ENCODE measurements at regions not wholly inside any gene's neighbourhood (a gene's known extent, or its start where the extent isn't known, plus 50 kb on each side); places are given as distances from the start of the nearest gene placed in this dataset.
"Not testable (repeated sequence)": the region's sequence is repeated elsewhere in the genome, so short reads cannot be mapped to it uniquely, and the experiment has no call there.

GRCh38 chr3:81105206-81105605, 656.2 kb downstream of the GBE1 start:
- H3K9me3 Mint-ChIP-seq: no peaks in the 10 kb centered on the region
- no peaks in the 10 kb centered on the region for H3K4me1 Mint-ChIP-seq
- no peaks in the 10 kb centered on the region for H3K36me3 Mint-ChIP-seq
- H3K27me3 Mint-ChIP-seq: no peaks in the 10 kb centered on the region
- no peak overlapping the region for H3K4me3 Mint-ChIP-seq
- no peak overlapping the region for H3K27ac Mint-ChIP-seq
- no peak for DNase-seq

DNA sequence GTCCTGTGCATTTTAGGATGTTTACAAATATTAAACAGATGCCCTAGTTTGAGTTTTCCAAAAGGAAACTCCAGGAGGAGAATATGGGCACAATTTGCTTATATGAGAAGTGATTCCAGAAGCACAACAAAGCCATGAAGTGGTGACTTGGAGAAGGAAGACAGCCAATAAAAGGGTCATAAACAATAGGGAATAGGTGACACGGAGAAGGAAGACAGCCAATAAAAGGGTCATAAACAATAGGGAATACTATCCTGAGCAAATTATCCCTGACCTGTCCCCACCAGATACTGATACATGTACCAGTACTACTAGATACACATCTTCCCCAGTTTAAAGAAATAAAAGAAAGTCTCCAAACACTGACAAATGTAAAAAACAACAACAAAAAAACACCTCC, 663.6 kb downstream of the GBE1 start:
- H3K27me3 Mint-ChIP-seq: no peaks in the 10 kb centered on the region
- H3K9me3 Mint-ChIP-seq: peaks cover 1% of the 10 kb centered on the region
- H3K4me1 Mint-ChIP-seq: no peaks in the 10 kb centered on the region
- H3K27ac Mint-ChIP-seq: no peak overlapping the region
- DNase-seq: no peak
- no peak overlapping the region for H3K4me3 Mint-ChIP-seq
- no peaks in the 10 kb centered on the region for H3K36me3 Mint-ChIP-seq

- Mint-ChIP-seq H3K4me3 (no peak overlapping the region), H3K27ac (no peak overlapping the region), H3K36me3 (no peaks in the 10 kb centered on the region), H3K27me3 (no peaks in the 10 kb centered on the region), H3K4me1 (no peaks in the 10 kb centered on the region), H3K9me3 (peaks cover 1% of the 10 kb centered on the region)
- DNase-seq: no peak
Observed at GRCh38 chr3:81095956-81096355, 665.5 kb downstream of the GBE1 start.

DNA sequence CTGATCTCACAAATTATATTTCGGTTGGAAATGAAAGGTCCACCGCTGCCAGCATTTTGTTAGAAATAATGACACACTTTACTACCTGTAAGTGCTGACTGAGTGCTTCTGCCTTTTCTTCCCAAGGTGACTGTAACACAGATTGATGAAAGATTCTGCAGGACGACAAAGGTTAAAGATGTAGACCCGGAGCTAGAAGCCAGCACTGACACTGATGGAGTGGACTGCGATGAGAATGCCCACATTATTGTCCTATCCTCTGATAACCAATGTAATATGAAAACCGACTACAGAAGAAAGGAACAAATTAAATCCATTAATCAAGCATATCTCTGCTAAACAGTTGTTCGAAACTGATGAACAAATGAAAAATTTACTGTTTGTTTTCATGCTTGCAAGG, 666.5 kb downstream of the GBE1 start:
- Mint-ChIP-seq H3K27me3 (no peaks in the 10 kb centered on the region), H3K4me1 (no peaks in the 10 kb centered on the region), H3K27ac (no peak overlapping the region), H3K4me3 (no peak overlapping the region), H3K9me3 (peaks cover 1% of the 10 kb centered on the region), H3K36me3 (no peaks in the 10 kb centered on the region)
- no peak for DNase-seq

GRCh38 chr3:81087607-81088006, 673.8 kb downstream of the GBE1 start:
- H3K27ac Mint-ChIP-seq: no peak overlapping the region
- no peaks in the 10 kb centered on the region for H3K9me3 Mint-ChIP-seq
- H3K4me3 Mint-ChIP-seq: no peak overlapping the region
- H3K27me3 Mint-ChIP-seq: no peaks in the 10 kb centered on the region
- H3K36me3 Mint-ChIP-seq: no peaks in the 10 kb centered on the region
- no peak for DNase-seq
- H3K4me1 Mint-ChIP-seq: no peaks in the 10 kb centered on the region

DNA sequence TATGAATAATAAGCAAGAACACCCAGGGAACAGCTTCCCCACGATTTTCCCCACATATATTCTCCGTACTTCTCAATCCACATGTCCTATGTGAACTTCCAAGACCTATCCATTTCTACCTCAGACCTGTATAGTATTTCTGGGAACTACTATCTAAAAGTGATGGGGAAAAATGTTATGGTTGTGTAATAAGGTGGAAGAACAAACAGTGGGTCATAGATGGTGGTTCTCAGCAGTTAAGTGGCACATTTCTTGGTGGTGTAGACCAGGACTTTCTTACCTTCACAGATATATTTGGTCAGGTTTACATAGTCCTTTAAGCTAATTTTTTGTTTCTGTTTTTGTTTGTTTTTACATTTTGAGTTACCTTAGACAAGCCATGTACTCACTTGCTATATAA, 675.1 kb downstream of the GBE1 start:
- Mint-ChIP-seq H3K9me3 (no peaks in the 10 kb centered on the region), H3K36me3 (no peaks in the 10 kb centered on the region), H3K27ac (no peak overlapping the region), H3K4me1 (no peaks in the 10 kb centered on the region), H3K27me3 (no peaks in the 10 kb centered on the region), H3K4me3 (no peak overlapping the region)
- DNase-seq: no peak

DNA sequence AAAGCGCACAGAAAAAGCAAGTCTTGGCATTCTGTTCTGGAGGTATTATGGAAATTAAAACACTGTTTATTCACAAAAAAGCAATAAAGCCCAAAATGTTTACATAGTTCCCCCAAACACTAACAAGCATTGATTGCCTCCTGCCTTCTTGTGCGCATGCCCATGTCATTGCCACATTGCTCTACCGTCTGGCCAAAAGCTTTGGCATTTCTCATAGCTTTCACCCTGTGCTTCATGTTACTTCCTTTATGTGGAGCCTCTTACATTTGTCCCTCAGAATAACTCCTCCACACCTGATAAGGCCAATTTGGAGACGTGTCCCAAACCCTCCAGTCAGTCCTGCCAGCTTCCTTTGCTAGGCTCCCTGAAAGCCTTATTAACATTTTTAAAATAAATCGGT, 680.8 kb downstream of the GBE1 start:
- Mint-ChIP-seq H3K36me3 (no peaks in the 10 kb centered on the region), H3K27me3 (no peaks in the 10 kb centered on the region), H3K4me1 (no peaks in the 10 kb centered on the region), H3K4me3 (no peak overlapping the region), H3K27ac (no peak overlapping the region), H3K9me3 (peaks cover 2% of the 10 kb centered on the region)
- no peak for DNase-seq

DNA sequence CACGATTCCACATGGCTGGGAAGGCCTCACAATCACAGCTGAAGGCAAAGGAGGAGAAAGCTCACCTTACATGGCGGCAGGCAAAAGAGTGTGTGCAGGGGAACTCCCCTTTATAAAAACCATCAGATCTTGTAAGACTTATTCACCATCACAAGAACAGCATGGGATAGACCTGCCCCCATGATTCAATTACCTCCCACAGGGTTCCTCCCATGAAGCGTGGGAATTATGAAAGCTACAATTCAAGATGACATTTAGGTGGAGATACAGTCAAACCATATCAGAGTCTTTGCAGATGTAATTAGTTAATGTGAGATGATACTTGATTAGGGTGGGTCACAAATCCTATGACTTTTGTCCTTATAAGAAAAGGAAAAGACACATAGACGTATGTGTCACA, 688.9 kb downstream of the GBE1 start:
- Mint-ChIP-seq H3K4me3 (no peak overlapping the region), H3K27me3 (no peaks in the 10 kb centered on the region), H3K9me3 (peaks cover 7% of the 10 kb centered on the region), H3K27ac (no peak overlapping the region), H3K4me1 (no peaks in the 10 kb centered on the region), H3K36me3 (no peaks in the 10 kb centered on the region)
- no peak for DNase-seq

DNA sequence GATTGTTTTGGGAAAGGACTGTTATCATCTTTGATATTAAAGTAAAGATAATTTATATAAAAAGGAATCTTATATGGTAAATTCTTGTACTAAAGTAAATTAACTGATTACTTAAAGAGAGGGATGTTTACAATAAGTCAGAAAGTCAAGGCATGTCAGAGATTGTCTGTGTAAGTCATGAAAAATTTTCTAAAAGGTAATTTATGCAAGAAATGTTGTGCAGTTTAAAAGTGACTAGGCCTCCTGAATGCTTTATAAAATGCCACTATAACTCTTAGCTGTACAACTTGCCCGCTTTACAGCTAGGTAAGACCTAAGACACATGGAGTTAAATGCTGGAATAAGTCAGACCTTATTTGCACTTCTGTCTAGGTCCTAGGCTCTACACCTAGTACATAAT, 692.9 kb downstream of the GBE1 start:
- no peaks in the 10 kb centered on the region for H3K36me3 Mint-ChIP-seq

DNA sequence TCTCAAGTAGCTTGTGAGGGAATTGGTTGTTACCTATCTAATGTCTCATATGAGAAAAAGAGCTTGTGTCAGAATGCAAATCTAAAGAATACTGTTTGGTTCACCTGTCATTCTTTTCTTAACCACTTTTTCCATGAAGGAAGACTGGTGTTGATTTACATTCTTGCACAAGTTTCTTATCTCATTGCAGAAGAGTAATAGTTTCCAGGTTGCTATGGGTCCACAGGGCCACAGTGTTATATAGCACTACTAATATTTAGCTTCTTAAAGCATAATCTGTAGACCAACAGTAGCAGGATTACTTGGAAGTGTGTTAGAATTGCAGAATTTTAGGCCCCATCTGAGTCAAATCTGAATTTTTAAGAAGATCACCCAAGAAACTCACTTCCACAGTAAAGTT, 697.5 kb downstream of the GBE1 start:
- H3K27me3 Mint-ChIP-seq: no peaks in the 10 kb centered on the region
- H3K4me3 Mint-ChIP-seq: no peak overlapping the region
- H3K9me3 Mint-ChIP-seq: peaks cover 8% of the 10 kb centered on the region
- no peak for DNase-seq
- H3K4me1 Mint-ChIP-seq: no peaks in the 10 kb centered on the region
- no peak overlapping the region for H3K27ac Mint-ChIP-seq
- H3K36me3 Mint-ChIP-seq: no peaks in the 10 kb centered on the region

More for the DNA sequence above, 692.9 kb downstream of the GBE1 start:
- Mint-ChIP-seq H3K9me3 (peaks cover 10% of the 10 kb centered on the region), H3K4me3 (no peak overlapping the region), H3K4me1 (no peaks in the 10 kb centered on the region), H3K27me3 (no peaks in the 10 kb centered on the region), H3K27ac (no peak overlapping the region)
- no peak for DNase-seq

DNA sequence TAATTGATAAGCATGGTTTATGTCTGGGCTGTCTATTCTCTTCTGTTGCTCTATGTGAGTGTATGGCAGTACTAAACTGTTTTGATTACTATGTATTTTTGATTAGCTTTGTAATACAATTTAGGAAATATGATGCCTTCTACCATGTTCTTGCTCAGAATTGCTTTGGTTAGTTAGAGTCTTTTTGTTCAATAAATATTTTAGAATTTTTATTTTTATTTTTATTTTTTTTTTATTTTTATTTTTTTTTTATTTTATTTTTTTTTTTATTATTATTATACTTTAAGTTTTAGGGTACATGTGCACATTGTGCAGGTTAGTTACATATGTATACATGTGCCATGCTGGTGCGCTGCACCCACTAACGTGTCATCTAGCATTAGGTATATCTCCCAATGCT, 710.3 kb downstream of the GBE1 start:
- H3K4me1 Mint-ChIP-seq, H3K9me3 Mint-ChIP-seq, DNase-seq, H3K4me3 Mint-ChIP-seq, H3K36me3 Mint-ChIP-seq, H3K27me3 Mint-ChIP-seq, H3K27ac Mint-ChIP-seq: not testable (repeated sequence)

GRCh38 chr3:81048058-81048665, 713.3 kb downstream of the GBE1 start:
- Mint-ChIP-seq H3K9me3 (peaks cover 5% of the 10 kb centered on the region), H3K4me3 (no peak overlapping the region), H3K36me3 (no peaks in the 10 kb centered on the region), H3K27me3 (no peaks in the 10 kb centered on the region), H3K27ac (no peak overlapping the region), H3K4me1 (no peaks in the 10 kb centered on the region)
- DNase-seq: no peak

DNA sequence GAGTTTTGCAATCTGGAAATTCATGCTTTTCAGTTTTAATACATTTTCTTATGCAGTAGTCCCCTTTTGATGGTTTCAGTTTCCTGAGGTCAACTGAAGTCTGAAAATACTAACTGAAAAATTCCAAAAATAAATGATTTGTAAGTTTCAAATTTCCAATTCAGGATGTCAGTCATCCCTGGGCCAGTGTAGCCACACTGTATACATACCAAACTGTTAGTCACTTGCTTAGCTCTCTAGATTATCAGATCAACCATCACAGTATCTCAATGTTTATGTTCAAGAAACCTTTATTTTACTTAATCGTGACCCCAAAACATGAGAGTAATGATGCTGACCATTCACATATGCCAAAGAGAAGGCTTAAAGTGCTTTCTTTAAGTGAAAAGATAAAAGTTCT, 715.5 kb downstream of the GBE1 start:
- H3K4me1 Mint-ChIP-seq: no peaks in the 10 kb centered on the region
- H3K27ac Mint-ChIP-seq: no peak overlapping the region
- H3K36me3 Mint-ChIP-seq: no peaks in the 10 kb centered on the region
- no peak overlapping the region for H3K4me3 Mint-ChIP-seq
- no peak for DNase-seq
- H3K27me3 Mint-ChIP-seq: no peaks in the 10 kb centered on the region
- peaks cover 4% of the 10 kb centered on the region for H3K9me3 Mint-ChIP-seq

DNA sequence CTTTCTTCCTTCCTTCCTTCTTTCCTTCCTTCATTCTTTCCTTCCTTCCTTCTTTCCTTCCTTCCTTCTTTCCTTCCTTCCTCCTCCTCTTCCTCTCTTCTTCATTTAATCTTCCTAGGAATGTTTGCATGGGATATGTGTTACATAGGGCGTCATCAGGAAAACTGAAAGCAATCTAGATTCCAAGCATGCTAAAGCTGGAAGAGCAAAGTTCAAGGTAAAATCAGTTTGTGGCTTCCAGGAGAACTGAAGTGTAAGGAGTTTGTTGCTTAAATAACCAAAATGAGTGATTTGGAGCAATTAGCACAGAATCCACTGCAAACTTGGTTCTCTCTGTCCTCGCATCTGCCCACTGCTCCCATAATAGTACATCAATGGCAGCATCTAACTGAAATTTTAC, 716.2 kb downstream of the GBE1 start:
- Mint-ChIP-seq H3K36me3 (no peaks in the 10 kb centered on the region), H3K9me3 (peaks cover 5% of the 10 kb centered on the region), H3K27me3 (no peaks in the 10 kb centered on the region), H3K27ac (no peak overlapping the region), H3K4me1 (no peaks in the 10 kb centered on the region), H3K4me3 (no peak overlapping the region)
- DNase-seq: no peak

GRCh38 chr3:81043660-81044199, 717.7 kb downstream of the GBE1 start:
- Mint-ChIP-seq H3K27ac (no peak overlapping the region), H3K36me3 (no peaks in the 10 kb centered on the region), H3K4me3 (no peak overlapping the region)

DNA sequence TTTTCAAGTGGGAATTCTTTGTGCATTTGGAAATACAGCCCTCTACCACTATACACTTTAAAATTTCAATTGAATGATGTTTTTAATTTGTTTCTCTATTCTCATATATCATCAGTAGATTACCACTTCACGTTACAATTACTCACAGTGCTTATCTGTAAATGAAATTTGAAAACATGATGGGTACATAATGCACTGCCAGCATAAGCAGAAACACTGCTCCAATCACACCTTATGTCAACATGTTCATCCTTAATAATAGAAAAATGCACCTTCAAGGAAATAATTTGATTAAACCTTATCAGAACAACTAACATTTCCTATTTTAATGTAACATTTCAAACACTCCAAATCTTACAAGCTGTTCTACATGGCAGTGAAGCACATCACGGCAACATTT, 718.4 kb downstream of the GBE1 start:
- H3K36me3 Mint-ChIP-seq: no peaks in the 10 kb centered on the region
- peaks cover 5% of the 10 kb centered on the region for H3K9me3 Mint-ChIP-seq
- no peaks in the 10 kb centered on the region for H3K4me1 Mint-ChIP-seq
- H3K4me3 Mint-ChIP-seq: no peak overlapping the region
- DNase-seq: no peak
- H3K27ac Mint-ChIP-seq: no peak overlapping the region
- no peaks in the 10 kb centered on the region for H3K27me3 Mint-ChIP-seq

More at GRCh38 chr3:81043660-81044199, 717.7 kb downstream of the GBE1 start:
- Mint-ChIP-seq H3K27me3 (no peaks in the 10 kb centered on the region), H3K4me1 (no peaks in the 10 kb centered on the region), H3K9me3 (peaks cover 4% of the 10 kb centered on the region)
- DNase-seq: no peak
